ENCODE measurements at regions not wholly inside any gene's neighbourhood (a gene's known extent, or its start where the extent isn't known, plus 50 kb on each side); places are given as distances from the start of the nearest gene placed in this dataset.

- no peak for DNase-seq
These were observed 996.4 kb downstream of the C4orf33 start for GRCh38 chr4:130092187-130093015.

GRCh38 chr4:130099105-130099504 lies 1003.2 kb downstream of the C4orf33 start:
- DNase-seq: no peak

- DNase-seq: no peak
These were observed 1014.2 kb downstream of the C4orf33 start for GRCh38 chr4:130110189-130110588.

GRCh38 chr4:130110770-130111169 lies 1014.8 kb downstream of the C4orf33 start:
- no peak for DNase-seq

- no peak for DNase-seq
These were observed 1028.1 kb downstream of the C4orf33 start for GRCh38 chr4:130124066-130124465.

GRCh38 chr4:130125467-130125866 lies 1029.5 kb downstream of the C4orf33 start:
- no peak for DNase-seq

- no peak for DNase-seq
These were observed 1031.3 kb downstream of the C4orf33 start for GRCh38 chr4:130127297-130127696.

- no peak for DNase-seq
These were observed 1035.6 kb downstream of the C4orf33 start for GRCh38 chr4:130131536-130131935.

- no peak for DNase-seq
These were observed 1045.7 kb downstream of the C4orf33 start for GRCh38 chr4:130141651-130142050.

GRCh38 chr4:130143656-130144055 lies 1047.7 kb downstream of the C4orf33 start:
- no peak for DNase-seq

- DNase-seq: no peak
These were observed 1050.8 kb downstream of the C4orf33 start for GRCh38 chr4:130146773-130147172.

- DNase-seq: no peak
These were observed 1051.7 kb downstream of the C4orf33 start for GRCh38 chr4:130147641-130148040.

- no peak for DNase-seq
These were observed 1058.9 kb downstream of the C4orf33 start for GRCh38 chr4:130154901-130155300.

GRCh38 chr4:130163701-130164100 lies 1067.7 kb downstream of the C4orf33 start:
- DNase-seq: no peak

GRCh38 chr4:130165381-130165780 lies 1069.4 kb downstream of the C4orf33 start:
- DNase-seq: no peak

GRCh38 chr4:130172156-130172555 lies 1076.2 kb downstream of the C4orf33 start:
- DNase-seq: no peak

- DNase-seq: no peak
These were observed 1082.2 kb downstream of the C4orf33 start for GRCh38 chr4:130178106-130178505.

- DNase-seq: no peak
These were observed 1087.1 kb downstream of the C4orf33 start for GRCh38 chr4:130183096-130183495.

GRCh38 chr4:130183766-130184165 lies 1087.8 kb downstream of the C4orf33 start:
- DNase-seq: no peak

- DNase-seq: no peak
These were observed 1089.2 kb downstream of the C4orf33 start for GRCh38 chr4:130185123-130185522.

GRCh38 chr4:130186931-130187330 lies 1091.0 kb downstream of the C4orf33 start:
- DNase-seq: no peak

- no peak for DNase-seq
These were observed 1091.6 kb downstream of the C4orf33 start for GRCh38 chr4:130187587-130187986.

GRCh38 chr4:130192787-130193186 lies 1096.8 kb downstream of the C4orf33 start:
- DNase-seq: no peak

- no peak for DNase-seq
These were observed 1102.0 kb downstream of the C4orf33 start for GRCh38 chr4:130197946-130198345.

GRCh38 chr4:130203571-130203970 lies 1107.6 kb downstream of the C4orf33 start:
- no peak for DNase-seq

Data from OCI-M1 (cell line).